GM18498 (cell line): ENCODE measurements at regions not wholly inside any gene's neighbourhood (a gene's known extent, or its start where the extent isn't known, plus 50 kb on each side); places are given as distances from the start of the nearest gene placed in this dataset.

Experiments
- ATAC-seq: cut with Tn5 transposase; IDR thresholded peaks from one replicate; pipeline ENCODE4 v1.9.1; 2021; ENCODE audit warnings: mild to moderate bottlenecking, moderate library complexity; ENCODE audit not compliant: unreplicated experiment

GRCh38 chr15:77773903-77774302, 141.2 kb upstream of the LINGO1 start:
- ATAC-seq, result no peak

GRCh38 chr15:77772641-77773402, 140.1 kb upstream of the LINGO1 start:
- no peak for ATAC-seq

- no peak for ATAC-seq
These were observed 138.9 kb upstream of the LINGO1 start for GRCh38 chr15:77771616-77772015.

- ATAC-seq, result no peak
These were observed 137.0 kb upstream of the LINGO1 start for GRCh38 chr15:77769700-77770099.

- no peak for ATAC-seq
These were observed 135.9 kb upstream of the LINGO1 start for GRCh38 chr15:77768521-77769078.

GRCh38 chr15:77768107-77768506, 135.4 kb upstream of the LINGO1 start:
- ATAC-seq, result no peak

GRCh38 chr15:77764095-77764494, 131.4 kb upstream of the LINGO1 start:
- no peak for ATAC-seq

GRCh38 chr15:77762747-77763355, 130.1 kb upstream of the LINGO1 start:
- ATAC-seq, result no peak

- ATAC-seq, result no peak
These were observed 127.3 kb upstream of the LINGO1 start for GRCh38 chr15:77759896-77760592.

- no peak for ATAC-seq
These were observed 121.2 kb upstream of the LINGO1 start for GRCh38 chr15:77753939-77754338.

GRCh38 chr15:77753281-77753873, 120.7 kb upstream of the LINGO1 start:
- no peak for ATAC-seq

GRCh38 chr15:77749998-77750540, 117.4 kb upstream of the LINGO1 start:
- no peak for ATAC-seq

- ATAC-seq, result no peak
These were observed 116.7 kb upstream of the LINGO1 start for GRCh38 chr15:77749236-77749997.

- no peak for ATAC-seq
These were observed 115.7 kb upstream of the LINGO1 start for GRCh38 chr15:77748078-77749064.

- no peak for ATAC-seq
These were observed 114.7 kb upstream of the LINGO1 start for GRCh38 chr15:77747175-77748077.

GRCh38 chr15:77746254-77747174, 113.8 kb upstream of the LINGO1 start:
- ATAC-seq, result no peak

- no peak for ATAC-seq
These were observed 111.7 kb upstream of the LINGO1 start for GRCh38 chr15:77744398-77744797.
